Adipocyte (in vitro differentiated cells): ENCODE measurements at regions not wholly inside any gene's neighbourhood (a gene's known extent, or its start where the extent isn't known, plus 50 kb on each side); places are given as distances from the start of the nearest gene placed in this dataset.
A peak's percentile ranks its signal among the peaks of the same experiment; 100 is the strongest.
"Not testable (repeated sequence)": the region's sequence is repeated elsewhere in the genome, so short reads cannot be mapped to it uniquely, and the experiment has no call there.

Experiments
- DNase-seq: peaks from one replicate; pipeline ENCODE4 v3.0.0-alpha.2; 2015; ENCODE audit warnings: low read depth
- H3K27me3 ChIP-seq: replicated peaks from 2 replicates; pipeline ENCODE4 v1.7.0; 2013; ENCODE audit warnings: mild to moderate bottlenecking, low read length, moderate library complexity; ENCODE audit not compliant: control insufficient read depth, insufficient read depth
- H3K36me3 ChIP-seq: 2 replicates; pipeline ENCODE4 v1.7.0; 2013; ENCODE audit warnings: low read length, mild to moderate bottlenecking, moderate library complexity; ENCODE audit not compliant: control insufficient read depth, insufficient read depth, severe bottlenecking
- H3K4me1 ChIP-seq: 2 replicates; pipeline ENCODE4 v1.7.0; 2013; ENCODE audit warnings: mild to moderate bottlenecking, low read length, moderate library complexity; ENCODE audit not compliant: control insufficient read depth, insufficient read depth
- H3K4me3 ChIP-seq: 2 replicates; pipeline ENCODE4 v1.7.0; 2013; ENCODE audit warnings: mild to moderate bottlenecking, low read length, moderate library complexity
- H3K9ac ChIP-seq: 2 replicates; pipeline ENCODE4 v1.7.0; 2013; ENCODE audit warnings: mild to moderate bottlenecking, low read length, moderate library complexity
- H3K9me3 ChIP-seq: 2 replicates; pipeline ENCODE4 v1.7.0; 2013; ENCODE audit warnings: mild to moderate bottlenecking, low read length, moderate library complexity; ENCODE audit not compliant: control insufficient read depth

GRCh38 chr7:81859433-81859832 is 89.6 kb upstream of the HGF start:
- no peaks in the 10 kb centered on the region for H3K9me3 ChIP-seq
- H3K36me3 ChIP-seq, result no peaks in the 10 kb centered on the region
- no peaks in the 10 kb centered on the region for H3K4me1 ChIP-seq
- no peaks in the 10 kb centered on the region for H3K27me3 ChIP-seq
- no peak overlapping the region for H3K4me3 ChIP-seq
- no peak overlapping the region for H3K9ac ChIP-seq
- no peak for DNase-seq

GRCh38 chr7:81858820-81859219 is 89.0 kb upstream of the HGF start:
- not testable (repeated sequence) for DNase-seq, H3K27me3 ChIP-seq, H3K36me3 ChIP-seq, H3K4me3 ChIP-seq, H3K9me3 ChIP-seq, H3K9ac ChIP-seq, H3K4me1 ChIP-seq

- peak; percentile 26 for DNase-seq
- no peak overlapping the region for H3K4me3 ChIP-seq
- no peaks in the 10 kb centered on the region for H3K4me1 ChIP-seq
- H3K9me3 ChIP-seq, result no peaks in the 10 kb centered on the region
- no peaks in the 10 kb centered on the region for H3K27me3 ChIP-seq
- H3K36me3 ChIP-seq, result no peaks in the 10 kb centered on the region
- H3K9ac ChIP-seq, result no peak overlapping the region
Observed at GRCh38 chr7:81857385-81857784, 87.5 kb upstream of the HGF start.

GRCh38 chr7:81854518-81854917 is 84.7 kb upstream of the HGF start:
- Histone ChIP-seq H3K9me3 (no peaks in the 10 kb centered on the region), H3K9ac (no peak overlapping the region)
- no peak for DNase-seq

GRCh38 chr7:81852701-81853100 is 82.9 kb upstream of the HGF start:
- no peaks in the 10 kb centered on the region for H3K9me3 ChIP-seq
- H3K27me3 ChIP-seq, result no peaks in the 10 kb centered on the region
- no peak overlapping the region for H3K9ac ChIP-seq
- H3K4me1 ChIP-seq, result no peaks in the 10 kb centered on the region
- H3K36me3 ChIP-seq, result no peaks in the 10 kb centered on the region
- DNase-seq, result no peak
- no peak overlapping the region for H3K4me3 ChIP-seq

More at GRCh38 chr7:81854518-81854917, 84.7 kb upstream of the HGF start:
- no peaks in the 10 kb centered on the region for H3K4me1 ChIP-seq
- no peak overlapping the region for H3K4me3 ChIP-seq
- no peaks in the 10 kb centered on the region for H3K27me3 ChIP-seq
- H3K36me3 ChIP-seq, result no peaks in the 10 kb centered on the region

- Histone ChIP-seq H3K9me3 (no peaks in the 10 kb centered on the region), H3K9ac (no peak overlapping the region), H3K36me3 (no peaks in the 10 kb centered on the region), H3K27me3 (no peaks in the 10 kb centered on the region), H3K4me3 (no peak overlapping the region), H3K4me1 (peaks cover 4% of the 10 kb centered on the region)
- DNase-seq, result no peak
Observed at GRCh38 chr7:81851413-81851812, 81.6 kb upstream of the HGF start.

GRCh38 chr7:81846398-81846797 is 76.6 kb upstream of the HGF start:
- Histone ChIP-seq H3K4me3 (peak overlapping the region; percentile 54), H3K27me3 (no peaks in the 10 kb centered on the region), H3K36me3 (no peaks in the 10 kb centered on the region), H3K4me1 (peaks cover 14% of the 10 kb centered on the region), H3K9me3 (no peaks in the 10 kb centered on the region), H3K9ac (peak overlapping the region; percentile 44)
- peak; percentile 65 for DNase-seq

GRCh38 chr7:81845744-81846241 is 75.9 kb upstream of the HGF start:
- H3K4me1 ChIP-seq, result peaks cover 14% of the 10 kb centered on the region
- peak; percentile 29 for DNase-seq
- H3K36me3 ChIP-seq, result no peaks in the 10 kb centered on the region
- H3K9ac ChIP-seq, result peak overlapping the region; percentile 17
- peak overlapping the region; percentile 54 for H3K4me3 ChIP-seq
- H3K27me3 ChIP-seq, result no peaks in the 10 kb centered on the region
- no peaks in the 10 kb centered on the region for H3K9me3 ChIP-seq

GRCh38 chr7:81843657-81844056 is 73.8 kb upstream of the HGF start:
- not testable (repeated sequence) for H3K36me3 ChIP-seq, H3K9me3 ChIP-seq, DNase-seq, H3K4me3 ChIP-seq, H3K27me3 ChIP-seq, H3K9ac ChIP-seq
- H3K4me1 ChIP-seq, result peaks cover 14% of the 10 kb centered on the region

GRCh38 chr7:81842361-81842760 is 72.5 kb upstream of the HGF start:
- Histone ChIP-seq H3K36me3 (no peaks in the 10 kb centered on the region), H3K4me1 (peaks cover 14% of the 10 kb centered on the region), H3K9ac (no peak overlapping the region), H3K4me3 (no peak overlapping the region), H3K9me3 (no peaks in the 10 kb centered on the region), H3K27me3 (no peaks in the 10 kb centered on the region)
- DNase-seq, result no peak

GRCh38 chr7:81839708-81840369 is 70.0 kb upstream of the HGF start:
- no peak for DNase-seq
- Histone ChIP-seq H3K4me3 (no peak overlapping the region), H3K27me3 (no peaks in the 10 kb centered on the region), H3K9me3 (no peaks in the 10 kb centered on the region), H3K4me1 (no peaks in the 10 kb centered on the region), H3K36me3 (no peaks in the 10 kb centered on the region), H3K9ac (no peak overlapping the region)

GRCh38 chr7:81833401-81833800 is 63.6 kb upstream of the HGF start:
- peak; percentile 33 for DNase-seq
- no peaks in the 10 kb centered on the region for H3K4me1 ChIP-seq
- H3K36me3 ChIP-seq, result no peaks in the 10 kb centered on the region
- peaks cover 39% of the 10 kb centered on the region for H3K9me3 ChIP-seq
- no peaks in the 10 kb centered on the region for H3K27me3 ChIP-seq
- H3K9ac ChIP-seq, result no peak overlapping the region
- H3K4me3 ChIP-seq, result no peak overlapping the region
